ENCODE measurements at regions not wholly inside any gene's neighbourhood (a gene's known extent, or its start where the extent isn't known, plus 50 kb on each side); places are given as distances from the start of the nearest gene placed in this dataset.

DNA sequence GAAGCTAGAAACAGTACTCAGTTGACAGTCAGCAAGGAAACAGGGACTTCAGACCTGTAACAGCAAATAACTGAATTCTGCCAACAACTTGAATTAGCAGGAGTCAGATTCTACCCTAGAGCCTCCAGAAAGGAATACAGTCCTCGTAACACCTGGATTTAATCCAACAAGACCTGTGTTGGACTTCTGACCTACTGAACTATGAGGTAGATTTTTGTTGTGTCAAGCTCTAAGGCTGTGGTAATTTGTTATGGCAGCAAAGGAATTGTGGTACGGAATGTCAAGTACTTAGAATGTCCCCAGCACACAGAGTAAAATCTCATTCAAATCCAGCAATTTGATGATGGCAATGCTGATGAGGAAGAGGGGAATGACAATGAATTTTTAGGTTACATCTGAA is 234.1 kb downstream of the LRRN1 start:
- Histone ChIP-seq H3K4me1 (ENCODE audit: insufficient read depth, low read length) (no peaks in the 10 kb centered on the region), H3K9me3 (ENCODE audit: low read depth, low read length) (no peaks in the 10 kb centered on the region), H3K4me2 (ENCODE audit: insufficient read depth, low read length) (no peak overlapping the region), H3K79me2 (ENCODE audit: insufficient read depth, low read length) (no peaks in the 10 kb centered on the region), H3K27ac (ENCODE audit: low read depth, low read length) (no peak overlapping the region), H3K36me3 (ENCODE audit: insufficient read depth, low read length) (no peaks in the 10 kb centered on the region), H4K20me1 (ENCODE audit: insufficient read depth, low read length) (no peaks in the 10 kb centered on the region), H3K4me3 (ENCODE audit: insufficient read depth, low read length) (no peak overlapping the region), H3K27me3 (ENCODE audit: insufficient read depth, low read length) (no peaks in the 10 kb centered on the region), H2AFZ (ENCODE audit: low read length) (no peak overlapping the region)
- TF ChIP-seq CTCF (IDR thresholded peaks at IDR 0.05; ENCODE audit: extremely low read depth, low read depth, low read length): no peak
- DNase-seq (ENCODE audit: insufficient read length, low spot score, missing footprints): no peak

DNA sequence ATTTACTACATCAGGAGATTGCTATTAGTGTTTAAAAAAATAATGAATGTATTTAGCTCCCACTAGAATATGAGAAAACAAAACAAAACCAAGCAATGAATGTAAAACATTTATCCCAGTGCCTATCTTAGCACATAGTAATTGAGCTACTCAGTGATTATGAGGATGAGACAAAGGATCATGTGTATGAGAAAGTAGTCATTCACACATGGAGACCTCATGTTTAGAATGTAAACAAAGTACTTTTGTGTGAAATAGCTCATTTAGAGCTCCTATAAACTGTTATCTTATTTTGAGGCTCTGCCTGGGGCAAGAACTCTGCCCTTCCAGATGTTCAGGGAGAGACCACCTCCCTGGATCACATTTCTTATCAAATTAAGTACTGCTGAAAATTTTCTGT is 236.8 kb downstream of the LRRN1 start:
- Histone ChIP-seq H3K79me2 (ENCODE audit: insufficient read depth, low read length) (no peaks in the 10 kb centered on the region), H3K4me1 (ENCODE audit: insufficient read depth, low read length) (no peaks in the 10 kb centered on the region), H3K4me2 (ENCODE audit: insufficient read depth, low read length) (no peak overlapping the region), H3K9me3 (ENCODE audit: low read depth, low read length) (no peaks in the 10 kb centered on the region), H3K27me3 (ENCODE audit: insufficient read depth, low read length) (no peaks in the 10 kb centered on the region), H3K4me3 (ENCODE audit: insufficient read depth, low read length) (no peak overlapping the region), H4K20me1 (ENCODE audit: insufficient read depth, low read length) (no peaks in the 10 kb centered on the region), H3K36me3 (ENCODE audit: insufficient read depth, low read length) (no peaks in the 10 kb centered on the region), H2AFZ (ENCODE audit: low read length) (no peak overlapping the region), H3K27ac (ENCODE audit: low read depth, low read length) (no peak overlapping the region)
- no peak for DNase-seq (ENCODE audit: insufficient read length, low spot score, missing footprints)
- TF ChIP-seq CTCF (IDR thresholded peaks at IDR 0.05; ENCODE audit: extremely low read depth, low read depth, low read length): no peak

DNA sequence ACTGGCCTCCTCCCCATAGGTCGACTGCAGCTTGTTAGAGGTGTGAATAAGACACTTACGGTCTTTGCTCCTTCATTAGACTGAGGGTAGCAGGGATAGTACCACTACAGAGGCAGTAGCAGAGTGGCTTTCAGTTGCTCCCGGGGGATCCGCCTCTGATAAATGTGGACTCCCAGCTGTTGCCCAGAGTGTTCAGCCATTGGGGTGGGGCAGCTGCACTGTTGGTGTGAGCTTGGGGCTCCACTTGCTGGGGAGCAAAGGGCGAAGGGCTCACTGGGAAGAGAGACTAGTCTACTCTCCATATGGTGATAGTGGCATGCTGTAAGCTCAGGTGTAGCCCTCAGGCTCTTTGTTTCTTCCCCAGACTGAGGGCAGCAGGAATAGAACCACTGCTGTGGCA is 239.1 kb downstream of the LRRN1 start:
- H3K9me3 ChIP-seq (ENCODE audit: low read depth, low read length): no peaks in the 10 kb centered on the region
- DNase-seq (ENCODE audit: insufficient read length, low spot score, missing footprints): no peak
- no peak overlapping the region for H3K4me2 ChIP-seq (ENCODE audit: insufficient read depth, low read length)
- no peak for TF ChIP-seq CTCF (IDR thresholded peaks at IDR 0.05; ENCODE audit: extremely low read depth, low read depth, low read length)
- H3K4me3 ChIP-seq (ENCODE audit: insufficient read depth, low read length): no peak overlapping the region
- no peaks in the 10 kb centered on the region for H3K4me1 ChIP-seq (ENCODE audit: insufficient read depth, low read length)
- H3K27me3 ChIP-seq (ENCODE audit: insufficient read depth, low read length): no peaks in the 10 kb centered on the region
- no peaks in the 10 kb centered on the region for H3K36me3 ChIP-seq (ENCODE audit: insufficient read depth, low read length)
- H3K27ac ChIP-seq (ENCODE audit: low read depth, low read length): no peak overlapping the region
- H2AFZ ChIP-seq (ENCODE audit: low read length): no peak overlapping the region
- H4K20me1 ChIP-seq (ENCODE audit: insufficient read depth, low read length): no peaks in the 10 kb centered on the region
- H3K79me2 ChIP-seq (ENCODE audit: insufficient read depth, low read length): no peaks in the 10 kb centered on the region

DNA sequence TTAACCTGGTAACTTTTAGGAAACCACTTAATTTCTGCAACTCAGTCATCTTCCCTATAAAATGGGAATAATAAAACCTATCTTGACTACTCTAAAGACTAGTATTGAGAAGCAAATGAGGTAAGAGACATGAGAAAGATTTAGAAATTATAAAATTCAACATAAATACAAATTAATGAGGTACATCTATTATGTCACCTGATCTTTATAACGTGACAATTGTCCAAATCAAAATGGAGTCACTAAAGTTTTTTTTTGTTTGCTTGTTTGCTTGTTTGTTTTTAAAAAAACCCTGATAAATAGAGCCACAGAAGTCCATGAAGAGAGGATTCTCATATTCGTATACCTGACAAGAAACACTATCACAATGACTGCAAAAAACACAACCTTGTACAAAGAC is 242.8 kb downstream of the LRRN1 start:
- no peak for TF ChIP-seq CTCF (IDR thresholded peaks at IDR 0.05; ENCODE audit: extremely low read depth, low read depth, low read length)
- no peak overlapping the region for H3K4me2 ChIP-seq (ENCODE audit: insufficient read depth, low read length)
- no peak for DNase-seq (ENCODE audit: insufficient read length, low spot score, missing footprints)
- no peaks in the 10 kb centered on the region for H3K9me3 ChIP-seq (ENCODE audit: low read depth, low read length)
- no peaks in the 10 kb centered on the region for H3K36me3 ChIP-seq (ENCODE audit: insufficient read depth, low read length)
- H3K4me3 ChIP-seq (ENCODE audit: insufficient read depth, low read length): no peak overlapping the region
- no peak overlapping the region for H2AFZ ChIP-seq (ENCODE audit: low read length)
- no peaks in the 10 kb centered on the region for H3K79me2 ChIP-seq (ENCODE audit: insufficient read depth, low read length)
- no peak overlapping the region for H3K27ac ChIP-seq (ENCODE audit: low read depth, low read length)
- no peaks in the 10 kb centered on the region for H3K27me3 ChIP-seq (ENCODE audit: insufficient read depth, low read length)
- no peaks in the 10 kb centered on the region for H4K20me1 ChIP-seq (ENCODE audit: insufficient read depth, low read length)
- H3K4me1 ChIP-seq (ENCODE audit: insufficient read depth, low read length): no peaks in the 10 kb centered on the region
